ENCODE measurements at regions not wholly inside any gene's neighbourhood (a gene's known extent, or its start where the extent isn't known, plus 50 kb on each side); places are given as distances from the start of the nearest gene placed in this dataset.

DNA sequence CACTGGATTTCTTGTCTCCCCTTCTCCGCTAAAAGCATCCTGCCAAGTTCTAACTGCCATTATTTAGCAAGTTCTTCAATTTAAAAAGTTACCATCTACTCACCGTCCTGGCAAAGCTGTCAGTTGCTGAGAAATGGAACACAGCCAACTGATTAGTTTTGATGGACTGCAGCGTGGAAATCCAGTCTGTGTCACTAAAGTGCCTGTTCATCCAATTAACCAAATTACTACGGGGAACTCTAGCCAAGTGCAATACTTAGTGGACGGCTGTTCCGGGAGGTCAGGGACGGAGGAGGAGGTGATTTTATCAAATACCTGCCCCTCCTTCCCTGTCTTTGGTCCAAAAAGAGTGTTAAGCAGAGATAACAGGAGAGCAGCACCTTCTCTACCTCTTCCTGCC lies 260.7 kb downstream of the MAF start:
- no peak for DNase-seq (ENCODE audit: extremely low read depth in 1 of 2, low read depth in 1 of 2)

DNA sequence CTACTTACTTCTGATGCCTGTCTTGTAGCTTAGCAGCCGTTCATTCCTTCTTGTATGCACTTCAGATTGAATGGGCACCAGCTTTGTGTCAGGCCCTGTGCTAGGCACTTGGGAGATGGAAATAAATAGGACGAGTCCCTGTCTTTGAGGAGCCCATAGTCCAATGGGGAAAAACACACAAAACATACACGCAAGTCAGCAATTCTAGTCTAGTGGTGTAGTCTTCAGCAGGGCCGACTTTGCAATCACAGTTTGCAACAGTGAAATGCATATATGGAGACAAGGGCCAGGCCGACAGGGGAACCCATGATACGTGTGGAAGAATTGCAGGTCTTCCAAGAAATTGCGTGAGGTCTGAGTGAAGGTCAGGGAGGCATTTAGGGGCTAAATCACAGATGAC lies 262.6 kb downstream of the MAF start:
- DNase-seq (ENCODE audit: extremely low read depth in 1 of 2, low read depth in 1 of 2), result no peak

DNA sequence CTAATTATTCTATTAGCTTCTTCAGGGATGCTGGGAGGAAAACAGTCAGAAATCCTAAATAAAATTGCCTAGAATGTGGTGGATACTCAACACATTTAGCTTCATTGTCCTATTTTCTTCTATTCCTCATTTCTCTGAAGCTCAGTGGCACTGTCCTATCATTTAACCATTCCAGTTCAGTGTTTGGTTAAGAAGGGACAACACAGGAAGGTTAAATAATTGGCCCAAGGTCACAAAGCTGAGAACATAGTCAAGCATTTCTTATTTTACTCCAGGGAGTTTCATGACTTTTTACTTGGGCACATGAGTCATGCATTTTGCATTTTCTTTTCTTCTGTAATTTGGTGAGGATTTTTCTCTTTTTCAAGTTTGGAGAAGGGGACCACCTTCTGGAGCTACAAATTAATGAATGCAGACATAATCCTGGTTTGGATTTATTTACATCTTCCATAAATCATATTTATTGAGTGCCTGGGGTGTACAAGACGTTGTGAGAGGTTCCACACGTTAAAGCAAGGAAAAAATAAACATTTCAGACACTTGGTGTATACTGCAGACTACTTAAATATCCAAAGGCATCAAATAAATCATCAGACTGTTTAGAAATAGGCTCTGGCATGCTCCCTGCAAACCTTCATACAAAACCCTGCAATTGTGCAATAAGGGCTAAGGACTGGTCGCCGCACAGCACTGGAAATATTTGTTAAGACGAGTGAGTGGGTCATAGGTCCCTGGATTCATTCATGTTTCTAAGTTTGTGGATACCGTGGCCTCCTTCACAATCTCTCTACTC lies 263.9 kb downstream of the MAF start:
- DNase-seq (ENCODE audit: extremely low read depth in 1 of 2, low read depth in 1 of 2), result no peak

DNA sequence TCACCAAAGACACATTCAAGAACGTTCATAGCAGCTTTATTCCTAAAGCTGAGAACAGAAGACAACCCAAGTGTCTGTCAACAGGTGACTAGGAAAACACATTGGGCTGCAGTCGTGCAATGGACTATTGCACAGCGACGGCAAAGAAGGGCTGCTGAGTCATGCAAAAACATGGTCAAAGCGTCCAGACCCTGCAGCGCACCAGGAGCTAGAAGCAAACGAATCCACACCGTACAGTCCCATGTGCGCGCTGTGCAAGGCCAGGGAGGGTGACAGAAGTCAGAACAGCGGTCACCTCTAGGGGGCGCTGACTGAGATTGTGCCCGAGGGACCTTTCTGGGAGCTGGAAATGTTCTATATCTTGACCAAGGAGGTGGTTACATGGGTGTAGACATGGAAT lies 266.4 kb downstream of the MAF start:
- DNase-seq (ENCODE audit: extremely low read depth in 1 of 2, low read depth in 1 of 2), result peak in 1 of 2 donors; percentile 17

DNA sequence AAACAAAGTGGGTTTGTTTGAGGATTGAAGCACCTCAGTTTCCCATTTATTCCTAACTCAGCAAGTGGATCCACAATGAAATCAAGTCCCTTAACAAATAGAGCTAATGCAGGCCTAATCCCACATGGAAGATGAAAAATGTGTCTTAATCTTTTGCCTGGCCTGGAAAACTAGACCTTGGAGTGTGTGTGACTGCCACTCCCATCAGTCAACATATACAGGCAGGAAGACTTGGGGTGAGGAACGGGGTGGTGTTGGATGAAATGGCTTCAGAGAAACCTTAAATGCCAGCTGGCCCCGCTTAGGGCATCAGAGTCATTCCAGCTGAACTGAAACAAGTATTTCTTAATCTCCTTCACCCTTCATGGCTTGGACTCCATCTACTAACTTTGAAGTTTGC lies 269.5 kb downstream of the MAF start:
- DNase-seq (ENCODE audit: extremely low read depth in 1 of 2, low read depth in 1 of 2), result no peak

DNA sequence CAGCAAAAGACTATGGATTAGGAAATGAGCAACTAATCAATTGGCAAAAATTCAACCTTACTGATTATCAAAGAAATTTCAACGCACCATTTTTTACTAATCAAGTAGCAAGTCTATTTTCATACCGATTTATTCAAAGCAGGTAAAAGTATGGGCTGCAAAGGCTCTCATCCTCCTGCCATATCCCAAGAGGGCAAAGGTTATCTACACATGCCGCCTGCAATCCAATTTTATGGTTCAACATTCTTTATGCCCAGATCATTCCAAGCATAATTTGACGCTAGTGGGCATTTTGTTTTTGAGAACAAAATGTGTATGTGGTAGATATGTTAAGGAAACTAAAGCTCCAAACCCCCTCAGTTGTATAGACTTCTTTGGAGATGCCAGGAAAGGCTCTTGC lies 270.6 kb downstream of the MAF start:
- DNase-seq (ENCODE audit: extremely low read depth in 1 of 2, low read depth in 1 of 2), result no peak

DNA sequence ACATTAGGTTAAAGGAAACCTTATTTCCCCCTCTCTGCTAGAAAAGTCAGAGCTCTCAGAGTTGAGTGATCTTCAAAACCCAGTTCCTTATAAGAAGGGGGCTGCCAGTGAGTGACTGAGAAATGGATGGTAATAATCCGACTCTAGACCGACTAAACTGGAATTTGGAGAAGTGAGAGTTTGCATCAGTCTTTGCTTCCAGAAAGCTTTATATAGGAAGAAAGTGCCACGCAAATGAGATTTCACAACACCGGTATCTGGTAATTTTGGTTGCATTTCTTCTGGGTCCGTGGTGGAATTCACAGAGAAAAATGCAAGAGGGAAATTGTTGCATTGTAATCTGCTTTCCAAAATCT lies 271.4 kb downstream of the MAF start:
- no peak for DNase-seq (ENCODE audit: extremely low read depth in 1 of 2, low read depth in 1 of 2)

DNA sequence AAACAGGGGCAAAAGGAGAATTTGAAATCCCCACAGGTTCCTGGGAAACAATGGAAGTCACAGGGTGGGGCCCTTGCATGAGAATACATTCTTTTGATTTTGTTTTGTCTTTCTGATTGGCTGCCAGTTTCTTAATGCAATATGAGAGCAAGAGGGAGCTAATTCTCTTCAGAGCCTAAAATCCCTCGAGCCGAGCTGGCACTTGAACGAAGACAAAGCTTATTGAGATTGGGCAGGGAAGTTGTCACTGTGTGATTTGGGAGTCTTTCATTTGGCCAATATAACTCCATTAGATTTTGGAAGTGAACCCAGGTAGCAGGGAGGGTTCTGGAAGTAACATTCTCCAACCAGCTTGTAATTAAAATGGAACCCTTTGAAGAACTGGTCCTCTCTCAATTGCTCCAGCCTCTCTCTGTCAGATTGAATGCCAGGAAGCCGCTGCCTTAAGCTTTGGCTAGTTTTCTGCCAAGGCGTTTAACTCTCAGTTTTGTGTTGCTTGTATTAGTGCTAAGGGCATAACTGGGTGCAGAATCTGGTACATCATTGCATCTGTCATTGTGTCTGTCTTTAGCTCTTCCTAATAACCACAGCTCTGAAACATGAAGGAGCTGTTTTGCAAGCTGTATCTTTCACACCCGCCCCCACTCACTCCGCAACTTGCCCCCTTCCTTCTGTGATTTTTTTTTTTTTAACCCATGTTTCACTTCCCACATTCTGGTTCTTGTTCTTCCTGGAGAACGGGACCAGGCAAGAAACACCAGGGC lies 272.0 kb downstream of the MAF start:
- DNase-seq (ENCODE audit: extremely low read depth in 1 of 2, low read depth in 1 of 2), result no peak

DNA sequence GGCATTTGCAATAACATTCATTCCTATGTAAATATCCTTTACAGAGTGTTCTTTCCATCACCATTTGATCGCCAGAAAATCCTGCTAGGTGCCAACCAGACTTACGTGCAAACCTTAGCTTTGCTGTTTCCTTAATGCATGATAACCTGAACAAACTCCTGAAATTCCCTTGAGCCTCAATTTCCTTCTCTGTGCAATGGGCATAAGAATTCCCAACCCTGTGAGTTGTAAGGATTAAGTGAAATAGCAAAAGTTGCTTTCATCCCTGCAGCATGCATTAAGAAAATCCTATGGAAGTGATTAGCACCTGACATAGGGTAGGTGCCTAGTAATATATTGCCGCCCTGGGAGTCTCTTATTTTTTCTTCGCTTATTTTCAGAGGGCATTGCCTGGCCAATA lies 272.7 kb downstream of the MAF start:
- DNase-seq (ENCODE audit: extremely low read depth in 1 of 2, low read depth in 1 of 2), result no peak

DNA sequence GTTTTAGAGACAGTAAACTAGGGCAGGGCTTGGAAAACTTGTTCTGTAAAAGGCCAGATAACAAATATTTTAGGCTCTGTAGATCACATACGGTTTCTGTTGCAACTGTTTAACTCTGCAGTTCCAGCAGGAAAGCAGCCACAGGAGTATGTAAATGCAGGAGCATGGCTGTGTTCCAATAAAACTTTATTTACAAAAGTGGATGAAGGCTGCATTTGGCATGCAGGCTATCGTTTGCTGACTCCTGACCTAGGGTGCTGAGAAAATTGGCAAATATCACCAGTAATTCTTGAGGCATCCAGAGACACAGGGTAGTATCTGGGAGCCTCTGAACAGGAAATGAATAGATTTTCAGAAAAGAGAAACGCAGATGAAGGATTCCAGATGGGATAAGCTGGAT lies 274.0 kb downstream of the MAF start:
- DNase-seq (ENCODE audit: extremely low read depth in 1 of 2, low read depth in 1 of 2), result no peak

DNA sequence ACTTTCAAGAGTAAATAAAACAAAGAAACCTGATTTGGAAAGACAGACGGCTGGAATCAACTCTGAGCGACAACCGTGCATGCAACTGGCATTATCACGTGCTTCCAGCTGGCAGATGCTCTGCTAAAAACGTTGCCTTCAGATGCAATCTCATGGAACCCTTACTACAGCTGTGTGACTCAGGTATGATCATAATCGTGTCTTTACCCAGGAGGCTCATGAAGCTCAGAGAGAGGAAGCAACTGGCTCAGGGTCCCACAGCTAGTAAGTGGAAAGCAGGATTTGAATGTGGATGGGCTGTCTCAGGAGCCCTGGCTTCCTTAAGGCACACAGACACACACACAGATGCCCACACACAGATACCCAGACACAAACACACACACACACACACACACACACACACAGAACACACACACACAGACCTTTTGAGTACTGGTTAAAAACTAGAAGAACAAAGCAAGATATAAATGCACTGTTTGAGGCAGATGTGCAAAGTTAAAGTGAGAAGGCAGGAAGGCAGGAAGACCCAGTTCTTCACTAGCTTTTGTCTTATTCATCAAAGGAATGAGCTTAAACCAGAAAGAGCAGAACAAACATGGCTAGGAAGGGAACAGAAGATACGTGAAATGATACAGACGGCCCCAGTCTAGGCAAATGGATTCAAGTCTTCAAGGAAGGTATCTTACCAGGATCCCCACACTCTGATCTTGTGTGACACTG lies 275.2 kb downstream of the MAF start:
- DNase-seq (ENCODE audit: extremely low read depth in 1 of 2, low read depth in 1 of 2), result no peak

DNA sequence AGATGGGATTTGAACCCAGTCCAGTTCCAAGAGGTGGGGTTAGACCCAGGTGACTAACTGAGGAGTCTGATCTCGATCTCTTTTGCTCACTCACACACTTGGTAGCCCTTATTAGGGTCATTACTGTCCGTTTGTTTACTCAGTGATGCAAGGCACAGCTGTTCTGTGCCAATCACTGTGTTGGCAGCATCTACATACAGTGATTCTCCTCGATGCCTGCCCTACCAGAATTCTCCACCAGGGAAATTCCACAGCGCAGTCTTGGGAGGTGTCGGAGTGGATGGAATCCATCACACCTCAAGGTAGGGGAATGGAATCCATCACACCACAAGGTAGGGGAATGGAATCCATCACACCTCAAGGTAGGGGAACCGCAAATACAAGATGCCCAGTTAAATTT lies 279.6 kb downstream of the MAF start:
- no peak for DNase-seq (ENCODE audit: extremely low read depth in 1 of 2, low read depth in 1 of 2)

DNA sequence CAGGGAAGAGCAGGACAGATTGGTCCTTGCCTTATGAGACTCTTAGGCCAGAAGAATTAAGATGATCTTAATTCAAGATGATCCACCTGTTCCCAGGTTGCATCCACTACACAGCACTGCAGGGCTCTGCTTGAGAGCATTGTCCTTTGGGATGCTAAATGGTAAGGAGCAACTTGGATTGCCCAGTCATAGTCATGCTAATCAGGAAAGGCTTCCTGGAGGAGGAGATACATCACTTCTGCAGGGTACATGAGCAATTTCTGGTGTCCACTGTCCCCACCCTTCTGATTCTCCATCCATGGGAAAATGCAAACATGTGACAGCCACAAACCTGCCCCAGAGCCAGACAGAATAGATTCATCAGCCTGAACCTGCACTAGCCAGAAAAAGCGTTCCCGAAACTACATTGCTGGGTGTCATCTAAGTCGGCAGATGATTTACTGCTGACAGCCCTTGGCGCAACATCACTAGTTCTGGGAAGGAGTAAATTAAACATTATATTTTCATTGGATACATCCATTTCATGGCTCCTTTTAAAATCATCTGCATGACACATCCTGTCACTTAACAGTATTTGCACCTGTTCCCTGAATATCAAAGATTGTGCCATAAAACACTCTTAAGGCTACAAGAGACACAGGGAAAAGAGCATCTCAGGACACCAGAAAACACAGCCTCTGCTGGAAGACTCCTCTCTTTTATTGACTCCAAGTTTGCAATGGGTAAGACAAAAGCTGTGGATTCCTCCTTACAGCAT lies 282.2 kb downstream of the MAF start:
- no peak for DNase-seq (ENCODE audit: extremely low read depth in 1 of 2, low read depth in 1 of 2)

DNA sequence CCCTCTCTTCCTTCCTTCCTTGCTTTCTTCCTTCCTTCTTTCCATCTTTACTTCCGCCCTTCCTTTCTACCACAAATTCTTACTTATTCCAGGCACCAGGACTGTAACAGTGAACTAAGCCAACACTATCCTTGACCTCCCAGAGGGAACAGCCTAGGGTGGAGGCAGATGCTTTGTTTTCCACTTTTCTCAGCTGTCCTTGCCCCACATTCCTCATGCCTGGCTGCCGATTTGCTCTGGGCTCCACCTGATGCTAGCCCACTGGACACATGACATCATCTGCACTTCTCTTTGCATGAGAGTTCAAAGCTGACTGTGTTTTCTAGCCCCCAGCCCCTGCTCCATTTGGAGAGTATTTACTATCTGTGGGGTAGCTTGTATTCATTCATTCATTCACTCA lies 283.0 kb downstream of the MAF start:
- DNase-seq (ENCODE audit: extremely low read depth in 1 of 2, low read depth in 1 of 2), result no peak

DNA sequence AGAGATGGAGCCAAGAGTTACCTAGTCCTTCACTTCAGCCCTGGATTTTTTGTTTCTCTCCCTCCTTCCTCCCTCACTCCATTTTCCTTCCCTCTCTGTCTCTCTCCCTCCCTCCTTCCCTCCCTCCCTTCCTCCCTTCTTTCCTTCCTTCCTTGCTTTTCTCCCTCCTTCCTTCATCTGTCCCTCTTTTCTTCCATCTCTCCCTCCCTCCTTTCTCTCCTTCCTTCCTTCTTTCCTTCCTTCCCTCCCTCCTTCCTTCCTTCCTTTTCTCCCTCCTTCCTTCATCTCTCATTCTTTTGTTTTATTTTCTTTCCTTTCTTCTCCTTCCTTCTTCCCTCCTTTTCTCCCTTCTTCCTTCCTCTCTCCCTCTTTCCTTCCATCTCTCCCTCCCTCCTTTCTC lies 283.5 kb downstream of the MAF start:
- DNase-seq (ENCODE audit: extremely low read depth in 1 of 2, low read depth in 1 of 2), result no peak

DNA sequence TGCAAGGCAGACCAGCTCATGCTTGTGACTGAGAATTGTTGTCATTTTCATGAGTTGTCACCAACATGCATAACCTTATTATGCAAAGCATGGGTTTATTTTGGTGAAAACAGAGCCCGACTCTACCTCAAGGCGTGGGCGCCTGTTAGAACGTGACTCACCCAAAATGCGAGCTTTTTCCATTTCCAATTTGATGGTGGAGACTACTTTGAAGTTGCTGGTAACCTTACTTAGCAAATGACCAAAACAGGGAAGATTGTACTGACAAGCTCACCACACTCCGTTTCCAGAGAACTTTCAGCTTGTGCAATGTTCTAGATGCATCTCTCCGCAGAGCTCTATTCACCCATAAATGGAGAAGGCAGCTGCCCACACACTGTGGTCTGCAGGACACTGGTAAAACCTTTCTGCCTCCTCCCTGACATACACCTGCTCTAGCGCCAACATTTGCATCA lies 284.5 kb downstream of the MAF start:
- DNase-seq (ENCODE audit: extremely low read depth in 1 of 2, low read depth in 1 of 2), result no peak

DNA sequence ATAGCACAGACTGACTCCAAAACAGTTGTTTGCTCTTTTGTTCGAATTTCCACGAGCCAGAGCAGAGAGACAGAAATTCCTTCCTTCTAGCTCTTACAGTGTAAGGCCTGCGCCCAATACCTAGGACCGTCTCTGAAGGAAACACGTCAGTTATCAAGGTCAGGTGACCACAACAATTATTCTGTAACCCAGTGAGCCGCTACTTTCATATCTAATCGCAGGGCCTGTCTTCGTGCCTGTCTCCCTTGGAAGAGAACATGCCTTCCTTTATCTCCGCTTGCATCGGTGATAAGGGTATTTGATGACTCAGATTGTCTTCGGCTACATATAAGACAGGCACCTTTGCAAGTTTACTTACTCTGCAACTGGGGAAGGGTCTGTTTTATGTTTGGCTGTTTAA lies 288.0 kb downstream of the MAF start:
- DNase-seq (ENCODE audit: extremely low read depth in 1 of 2, low read depth in 1 of 2), result no peak

DNA sequence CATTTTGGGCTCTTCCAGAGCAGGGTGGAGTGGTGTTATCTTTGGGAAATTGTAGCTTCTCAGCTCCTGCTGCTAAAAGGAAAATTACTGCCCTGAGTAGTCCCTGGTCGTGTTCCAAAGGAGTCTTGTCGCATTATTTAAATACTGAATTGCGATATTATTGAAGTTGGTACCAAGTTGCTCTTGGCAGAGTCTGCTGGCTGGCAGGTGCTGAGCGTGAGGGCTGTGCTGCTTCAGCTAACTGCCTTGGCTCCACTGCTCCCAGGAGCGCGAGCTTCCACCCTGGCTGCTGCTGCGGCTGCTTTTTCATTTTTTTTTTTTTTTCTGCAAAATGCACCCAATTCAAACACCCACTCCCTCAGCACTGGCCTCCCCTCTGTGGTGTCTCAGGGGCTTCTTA lies 289.8 kb downstream of the MAF start:
- no peak for DNase-seq (ENCODE audit: extremely low read depth in 1 of 2, low read depth in 1 of 2)

DNA sequence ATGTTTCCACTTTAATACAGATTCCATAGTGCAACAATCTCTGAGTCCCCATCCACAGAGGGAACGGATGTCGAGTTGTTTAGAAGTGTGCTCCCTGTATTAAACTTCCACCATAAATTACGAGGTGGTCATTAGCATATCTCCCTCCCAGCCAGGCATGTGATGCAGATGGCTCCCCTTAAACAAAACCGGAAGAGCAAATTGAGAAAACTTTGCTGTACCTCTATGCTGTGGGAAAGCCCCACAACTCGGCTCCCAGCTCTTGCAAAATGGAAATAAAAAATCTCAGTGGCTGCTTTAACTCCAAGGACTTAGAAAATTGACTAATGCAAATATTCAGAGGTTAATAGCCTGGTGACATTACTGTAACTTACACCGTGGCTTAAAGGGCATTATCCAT lies 290.9 kb downstream of the MAF start:
- no peak for DNase-seq (ENCODE audit: extremely low read depth in 1 of 2, low read depth in 1 of 2)

DNA sequence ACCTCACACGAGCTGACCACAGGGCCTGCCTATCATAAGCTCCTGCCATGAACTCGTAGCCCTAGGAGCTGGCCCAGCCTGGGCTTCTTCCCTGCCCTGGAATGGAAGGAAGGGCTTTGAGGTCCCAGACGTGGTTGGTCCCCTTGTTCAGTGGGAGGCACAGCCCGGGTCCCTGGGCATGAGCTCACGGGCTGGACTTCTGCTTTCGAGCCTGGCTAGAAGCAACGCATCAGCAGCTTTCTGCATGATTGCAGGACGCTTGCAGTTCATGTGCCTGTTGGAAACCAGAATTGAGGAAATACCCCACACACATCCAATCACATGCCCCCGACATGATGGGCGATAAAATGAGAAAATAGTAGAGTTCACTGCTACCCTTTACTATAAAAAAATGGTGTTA lies 293.3 kb downstream of the MAF start:
- no peak for DNase-seq (ENCODE audit: extremely low read depth in 1 of 2, low read depth in 1 of 2)

DNA sequence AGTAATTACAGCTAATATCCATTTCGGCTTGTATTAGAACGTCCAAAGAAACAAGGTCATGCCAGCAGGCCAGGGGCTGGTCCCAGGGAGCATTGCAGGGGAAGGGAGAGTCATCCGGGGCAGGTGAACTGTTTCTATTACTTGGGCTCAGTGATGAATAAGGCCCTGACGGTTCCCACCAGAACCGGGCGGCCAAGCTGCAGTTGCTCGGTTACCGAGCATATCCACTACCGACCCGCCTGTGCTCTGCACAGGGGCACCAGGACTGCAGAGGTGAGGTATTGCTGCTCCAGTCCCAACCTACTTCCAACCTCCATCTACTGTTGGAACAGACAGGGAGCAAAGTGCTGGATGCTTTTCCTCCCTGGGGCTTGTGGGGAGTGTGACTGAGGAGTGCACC lies 295.5 kb downstream of the MAF start:
- no peak for DNase-seq (ENCODE audit: extremely low read depth in 1 of 2, low read depth in 1 of 2)

All from activated CD8-positive, alpha-beta memory T cell treated with anti-CD3 and anti-CD28 coated beads for 1 hour (primary cell).